Posterior cingulate gyrus (tissue), 11 donors: ENCODE measurements at regions not wholly inside any gene's neighbourhood (a gene's known extent, or its start where the extent isn't known, plus 50 kb on each side); places are given as distances from the start of the nearest gene placed in this dataset.
"Not testable (repeated sequence)": the region's sequence is repeated elsewhere in the genome, so short reads cannot be mapped to it uniquely, and the experiment has no call there.

Experiments used
- DNase-seq, 10 donors: peaks; one replicate each; pipeline versions ENCODE4 v3.0.0 to v3.0.0-alpha.2; 2020 to 2021; ENCODE audit warnings: mixed read lengths in 3 of 10
- intact Hi-C: fragments of 100-400 bp; cut with DNase I; formaldehyde crosslinking; loops from one replicate; pipeline ENCODE4 v1.15.1; 2023

GRCh38 chr2:8555543-8555942 lies 126.3 kb upstream of the ID2 start:
- intact Hi-C loops: no loop called here

GRCh38 chr2:8558096-8558495 lies 123.8 kb upstream of the ID2 start:
- intact Hi-C loops: no loop called here
- peak in 2 of 10 donors; percentile 11 to 13 for DNase-seq

More at GRCh38 chr2:8555543-8555942, 126.3 kb upstream of the ID2 start:
- no peak for DNase-seq

- intact Hi-C loops: no loop called here
- DNase-seq: no peak
These were observed 122.9 kb upstream of the ID2 start for GRCh38 chr2:8558956-8559355.

- DNase-seq: no peak
- intact Hi-C loops: no loop called here
These were observed 122.1 kb upstream of the ID2 start for GRCh38 chr2:8559805-8560204.

GRCh38 chr2:8561692-8562091 lies 120.2 kb upstream of the ID2 start:
- DNase-seq, intact Hi-C loops: not testable (repeated sequence)

- intact Hi-C loops: no loop called here
- DNase-seq: peak in 3 of 10 donors; percentile 23 to 66 (median 44)
These were observed 117.9 kb upstream of the ID2 start for GRCh38 chr2:8563814-8564474.

- DNase-seq: peak in 2 of 10 donors; percentile 48 to 54
- intact Hi-C loops: no loop called here
These were observed 117.4 kb upstream of the ID2 start for GRCh38 chr2:8564475-8564874.

GRCh38 chr2:8565399-8566154 lies 116.3 kb upstream of the ID2 start:
- DNase-seq: peak in 2 of 10 donors; percentile 52 to 71
- intact Hi-C loops: no loop called here

GRCh38 chr2:8566155-8566670 lies 115.6 kb upstream of the ID2 start:
- intact Hi-C loops: no loop called here
- DNase-seq: peak in 3 of 10 donors; percentile 25 to 30 (median 26)

- intact Hi-C loops: no loop called here
- peak in 3 of 10 donors; percentile 66 to 82 (median 73) for DNase-seq
These were observed 114.9 kb upstream of the ID2 start for GRCh38 chr2:8566774-8567468.

GRCh38 chr2:8567469-8568260 lies 114.2 kb upstream of the ID2 start:
- intact Hi-C loops: no loop called here
- peak in 2 of 10 donors; percentile 32 to 37 for DNase-seq

- intact Hi-C loops: no loop called here
- peak in 2 of 10 donors; percentile 30 to 45 for DNase-seq
These were observed 113.1 kb upstream of the ID2 start for GRCh38 chr2:8568543-8569302.

- intact Hi-C loops: no loop called here
- DNase-seq: peak in 3 of 10 donors; percentile 11 to 81 (median 39)
These were observed 112.4 kb upstream of the ID2 start for GRCh38 chr2:8569332-8569930.

- peak in 2 of 10 donors; percentile 63 to 81 for DNase-seq
- intact Hi-C loops: no loop called here
These were observed 111.2 kb upstream of the ID2 start for GRCh38 chr2:8570637-8571036.

GRCh38 chr2:8571301-8571791 lies 110.5 kb upstream of the ID2 start:
- intact Hi-C loops: no loop called here
- peak in 1 of 10 donors; percentile 19 for DNase-seq

GRCh38 chr2:8571792-8572499 lies 109.9 kb upstream of the ID2 start:
- intact Hi-C loops: no loop called here
- DNase-seq: peak in 1 of 10 donors; percentile 29

- intact Hi-C loops: no loop called here
- peak in 2 of 10 donors; percentile 52 to 79 for DNase-seq
These were observed 109.1 kb upstream of the ID2 start for GRCh38 chr2:8572712-8573233.
